Common myeloid progenitor, CD34-positive (primary cell): ENCODE measurements at regions not wholly inside any gene's neighbourhood (a gene's known extent, or its start where the extent isn't known, plus 50 kb on each side); places are given as distances from the start of the nearest gene placed in this dataset.

Experiments used
- CTCF ChIA-PET: fragments of 350-600 bp; sonication (Branson Sonifier 250); formaldehyde crosslinking; loops from one replicate; lab custom pipeline; 2021; ENCODE audit warnings: antibody characterized with exemption; lab: Charles Lee
- POLR2A ChIA-PET: fragments of 350-600 bp; sonication (Branson Sonifier 250); formaldehyde crosslinking; loops from one replicate; lab custom pipeline; 2021; ENCODE audit warnings: antibody characterized with exemption; lab: Charles Lee
- DNase-seq, 3 donors: peaks; one replicate each; pipeline versions ENCODE4 v3.0.0 to v3.0.0-alpha.2; 2013
- H3K27ac ChIP-seq, 2 experiments: 1 replicate in 1 of 2; 2 replicates in 1 of 2; pipeline ENCODE4 v1.7.0; 2013; ENCODE audit warnings: inconsistent platforms in 2 of 2, low read length in 2 of 2, mild to moderate bottlenecking in 2 of 2, low read depth in 1 of 2, moderate library complexity in 1 of 2; ENCODE audit not compliant: severe bottlenecking in 2 of 2, insufficient read depth in 1 of 2, poor library complexity in 1 of 2
- H3K27me3 ChIP-seq, 5 experiments: replicated peaks in 2 of 5; 1 replicate in 3 of 5; 2 replicates in 2 of 5; pipeline versions ENCODE4 v1.6.1 to v1.7.0; 2013; ENCODE audit warnings: low read length in 4 of 5, mild to moderate bottlenecking in 2 of 5, moderate library complexity in 2 of 5, inconsistent platforms in 1 of 5; ENCODE audit not compliant: insufficient read depth in 5 of 5, control insufficient read depth in 4 of 5
- H3K36me3 ChIP-seq, 4 experiments: 1 replicate in 2 of 4; 2 replicates in 2 of 4; pipeline versions ENCODE4 v1.6.1 to v1.7.0; 2013; ENCODE audit warnings: low read length in 3 of 4, control low read depth in 1 of 4, mild to moderate bottlenecking in 1 of 4; ENCODE audit not compliant: control insufficient read depth in 4 of 4, insufficient read depth in 4 of 4
- H3K4me1 ChIP-seq, 4 experiments: 1 replicate in 3 of 4; 2 replicates in 1 of 4; pipeline versions ENCODE4 v1.6.1 to v1.7.1; 2013; ENCODE audit warnings: low read length in 3 of 4, mild to moderate bottlenecking in 3 of 4, control low read depth in 1 of 4, inconsistent platforms in 1 of 4, moderate library complexity in 1 of 4; ENCODE audit not compliant: control insufficient read depth in 4 of 4, insufficient read depth in 4 of 4; ENCODE audit errors: control extremely low read depth in 1 of 4
- H3K4me3 ChIP-seq, 7 experiments: 1 replicate in 4 of 7; 2 replicates in 3 of 7; pipeline versions ENCODE4 v1.5.1 to v1.7.0; 2013; ENCODE audit warnings: mild to moderate bottlenecking in 7 of 7, low read length in 6 of 7, moderate library complexity in 6 of 7, inconsistent platforms in 2 of 7, low read depth in 2 of 7, control low read depth in 1 of 7; ENCODE audit not compliant: insufficient read depth in 4 of 7, control insufficient read depth in 1 of 7; ENCODE audit errors: extremely low read depth in 1 of 7
- H3K9me3 ChIP-seq, 5 experiments: 1 replicate in 4 of 5; 2 replicates in 1 of 5; pipeline versions ENCODE4 v1.6.1 to v1.7.1; 2013; ENCODE audit warnings: low read length in 4 of 5, mild to moderate bottlenecking in 2 of 5, inconsistent platforms in 1 of 5, low read depth in 1 of 5, moderate library complexity in 1 of 5; ENCODE audit not compliant: control insufficient read depth in 4 of 5, insufficient read depth in 2 of 5; ENCODE audit errors: control extremely low read depth in 1 of 5
- WGBS: methylation state at CpG from one replicate; pipeline ENCODE4 v1.1.5; 2013; ENCODE audit not compliant: insufficient coverage; 5-methylcytosine and 5-hydroxymethylcytosine counted together

DNA sequence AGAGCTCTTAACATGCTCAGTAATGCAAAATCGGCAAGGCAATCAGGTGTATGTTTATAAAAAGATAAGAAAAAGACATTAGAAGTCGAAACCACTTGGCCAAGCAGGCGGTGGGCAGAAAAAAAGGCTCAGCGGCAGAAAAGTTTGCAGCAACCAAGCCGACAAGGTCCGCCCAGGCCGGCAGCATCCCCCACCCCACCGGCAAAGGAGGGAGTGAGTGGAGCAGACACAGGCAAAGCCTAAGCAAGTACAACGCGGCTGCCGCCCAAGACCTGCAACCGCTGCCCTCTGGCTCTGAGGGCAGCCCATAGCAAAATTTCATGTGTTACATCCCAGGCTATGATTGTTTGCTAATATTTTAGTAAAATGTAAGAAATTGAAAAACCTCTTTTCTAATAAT, 125.4 kb upstream of the ZCCHC13 start:
- 62% methylated on average over 11 of the region's 12 CpGs for WGBS
- Histone ChIP-seq H3K4me3 (no peak overlapping the region), H3K27me3 (peaks cover 0 to 10% (median 0%) of the 10 kb centered on the region in 5 experiments), H3K4me1 (no peaks in the 10 kb centered on the region), H3K36me3 (no peaks in the 10 kb centered on the region), H3K27ac (no peak overlapping the region), H3K9me3 (peaks cover 0 to 7% (median 0%) of the 10 kb centered on the region in 5 experiments)
- POLR2A ChIA-PET: no interaction called here
- DNase-seq: no peak
- CTCF ChIA-PET: no interaction called here

DNA sequence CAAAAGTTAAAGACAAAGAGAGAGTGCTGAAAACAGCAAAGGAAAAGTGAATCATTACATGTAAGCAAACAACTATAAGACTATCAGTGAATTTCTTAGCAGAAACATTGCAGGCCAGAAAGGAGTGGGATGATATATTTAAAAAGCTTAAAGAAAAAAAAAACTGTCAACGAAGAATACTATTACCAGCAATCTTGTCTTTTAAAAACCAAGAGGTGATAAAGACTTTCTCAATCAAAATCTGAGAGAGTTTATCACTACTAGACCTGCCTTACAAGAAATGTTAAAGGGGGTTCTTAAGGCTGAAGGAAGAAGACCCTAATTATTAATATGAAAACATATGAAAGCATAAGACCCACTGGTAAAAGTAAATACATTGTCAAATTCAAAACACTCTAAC, 132.5 kb upstream of the ZCCHC13 start:
- Histone ChIP-seq H3K4me1 (no peaks in the 10 kb centered on the region), H3K27me3 (no peaks in the 10 kb centered on the region), H3K4me3 (no peak overlapping the region), H3K9me3 (peaks cover 4 to 24% (median 5%) of the 10 kb centered on the region in 5 experiments), H3K36me3 (peaks cover 0 to 7% (median 0%) of the 10 kb centered on the region in 4 experiments), H3K27ac (no peak overlapping the region)
- ChIA-PET CTCF (no interaction called here), POLR2A (interaction anchor here (0.7 kb wide), 1 partner anchor 9 kb away, joined by 3 read pairs; no protein-coding TSS in a partner anchor)
- DNase-seq: peak in 2 of 3 donors; percentile 9 to 22
- WGBS: no CpG with 5 or more reads among the region's 1 CpG

DNA sequence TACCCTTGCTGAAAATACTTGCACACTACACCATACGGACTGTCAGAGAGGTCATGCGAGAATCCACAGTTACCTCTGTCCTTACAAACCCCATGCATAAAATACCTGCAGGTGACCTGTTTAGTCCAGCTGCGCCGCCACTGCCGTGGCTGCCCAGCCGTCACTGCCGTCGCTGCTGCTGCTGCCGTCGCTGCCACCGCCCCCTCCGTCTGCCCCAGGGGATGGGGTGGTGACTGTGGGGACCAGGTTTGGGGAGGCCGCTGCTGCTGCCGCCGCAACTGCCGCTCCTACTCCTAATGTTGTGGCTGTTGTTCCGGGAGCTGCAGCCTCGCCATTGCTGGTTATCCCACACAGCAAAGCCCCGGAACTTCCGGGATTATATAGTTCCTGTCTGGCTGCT, 141.8 kb upstream of the ZCCHC13 start:
- ChIA-PET CTCF (no interaction called here), POLR2A (no interaction called here)
- Histone ChIP-seq H3K27me3 (no peaks in the 10 kb centered on the region), H3K4me3 (no peak overlapping the region), H3K36me3 (peaks cover 0 to 2% (median 0%) of the 10 kb centered on the region in 4 experiments), H3K4me1 (no peaks in the 10 kb centered on the region), H3K27ac (no peak overlapping the region), H3K9me3 (no peaks in the 10 kb centered on the region)
- WGBS: 94% methylated on average over 16 of the region's 20 CpGs
- DNase-seq: no peak

DNA sequence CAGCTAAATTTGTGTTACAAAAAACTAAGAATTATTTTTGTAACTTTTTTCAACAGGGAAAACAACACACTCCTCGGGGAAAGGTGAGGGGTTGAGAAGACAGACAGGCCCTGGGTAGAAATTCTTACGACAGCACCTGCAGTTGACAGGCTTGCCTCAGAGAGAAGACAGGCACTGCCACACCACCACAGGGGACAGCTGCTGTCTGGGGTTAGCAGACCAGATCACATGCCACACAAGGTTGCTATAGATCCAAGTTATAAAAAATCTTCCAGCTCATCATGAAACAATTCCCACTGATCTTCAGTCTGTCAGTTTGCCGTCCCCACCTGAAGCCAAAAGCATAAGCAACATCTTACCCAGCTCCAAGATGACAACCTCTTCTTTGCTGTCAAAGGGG, 143.2 kb upstream of the ZCCHC13 start:
- Histone ChIP-seq H3K4me3 (no peak overlapping the region), H3K36me3 (peaks cover 0 to 2% (median 0%) of the 10 kb centered on the region in 4 experiments), H3K9me3 (no peaks in the 10 kb centered on the region), H3K4me1 (no peaks in the 10 kb centered on the region), H3K27ac (no peak overlapping the region), H3K27me3 (no peaks in the 10 kb centered on the region)
- CTCF ChIA-PET: no interaction called here
- POLR2A ChIA-PET: no interaction called here
- 96% methylated on average over 2 of the region's 3 CpGs for WGBS
- no peak for DNase-seq

DNA sequence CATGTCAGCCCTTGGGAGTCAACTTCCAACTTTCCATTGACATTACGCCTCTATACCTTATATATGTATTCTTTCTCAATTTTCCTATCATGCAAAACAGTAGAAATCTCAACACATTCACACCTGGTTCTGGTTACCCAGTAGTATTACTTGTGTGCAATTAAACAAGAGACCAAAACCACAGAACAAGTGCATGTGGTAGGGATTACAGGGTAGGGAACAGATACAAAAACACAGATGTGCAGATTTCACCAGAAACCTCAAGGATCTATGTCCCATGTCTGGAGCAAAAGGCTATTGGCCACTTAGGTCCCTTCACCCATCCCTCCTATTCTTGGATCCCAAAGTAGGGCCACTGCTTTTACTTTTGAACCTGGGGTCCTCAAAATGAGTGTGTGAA, 143.6 kb upstream of the ZCCHC13 start:
- ChIA-PET CTCF (no interaction called here), POLR2A (no interaction called here)
- no peaks in the 10 kb centered on the region for H3K9me3 ChIP-seq
- H3K4me1 ChIP-seq: no peaks in the 10 kb centered on the region
- no peak for DNase-seq
- H3K36me3 ChIP-seq: peaks cover 0 to 2% (median 0%) of the 10 kb centered on the region in 4 experiments
- H3K27ac ChIP-seq: no peak overlapping the region
- H3K27me3 ChIP-seq: no peaks in the 10 kb centered on the region
- no peak overlapping the region for H3K4me3 ChIP-seq
- no CpG with 5 or more reads among the region's 1 CpG for WGBS

DNA sequence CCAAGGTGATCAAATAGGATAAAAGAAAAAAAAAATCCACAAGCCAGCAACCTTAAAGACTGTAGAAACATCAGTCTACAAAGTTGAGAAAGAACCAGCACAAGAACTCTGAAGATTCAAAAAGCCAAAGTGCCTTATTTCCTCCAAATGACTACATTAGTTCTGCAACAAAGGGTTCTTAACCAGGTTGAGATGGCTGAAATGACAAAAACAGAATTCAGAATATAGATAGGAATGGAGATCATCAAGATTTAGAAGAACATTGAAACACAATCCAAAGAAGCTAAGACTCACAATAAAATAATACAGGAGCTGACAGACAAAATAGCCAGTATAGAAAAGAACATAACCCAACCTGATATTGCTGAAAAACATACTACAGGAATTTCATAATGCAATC, 156.5 kb upstream of the ZCCHC13 start:
- Histone ChIP-seq H3K27ac (no peak overlapping the region), H3K4me3 (no peak overlapping the region), H3K36me3 (no peaks in the 10 kb centered on the region), H3K27me3 (peaks cover 0 to 5% (median 0%) of the 10 kb centered on the region in 5 experiments), H3K4me1 (no peaks in the 10 kb centered on the region), H3K9me3 (peaks cover 0 to 10% (median 4%) of the 10 kb centered on the region in 5 experiments)
- ChIA-PET CTCF (no interaction called here), POLR2A (no interaction called here)
- DNase-seq: no peak

DNA sequence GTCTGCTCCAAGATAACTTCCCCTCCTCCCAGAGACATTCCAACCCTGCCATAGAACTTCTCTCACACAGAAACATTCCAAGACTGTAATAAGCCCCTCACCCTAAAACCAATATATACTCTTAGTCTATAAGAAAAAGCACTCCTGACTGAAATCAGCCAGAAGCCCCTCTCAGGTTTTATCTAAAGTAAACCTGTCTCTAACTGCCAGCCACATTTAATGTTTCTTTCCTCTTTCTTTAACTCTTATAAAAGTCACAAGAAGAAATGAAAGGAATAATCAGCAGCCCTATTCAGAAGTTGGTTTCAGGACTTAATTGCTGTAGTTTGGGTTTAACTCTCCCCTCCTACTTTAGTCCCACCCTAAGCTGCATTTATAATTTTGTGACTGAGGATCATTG, 165.0 kb upstream of the ZCCHC13 start:
- Histone ChIP-seq H3K27me3 (peaks cover 0 to 2% (median 0%) of the 10 kb centered on the region in 5 experiments), H3K27ac (no peak overlapping the region), H3K36me3 (no peaks in the 10 kb centered on the region), H3K4me1 (no peaks in the 10 kb centered on the region), H3K4me3 (no peak overlapping the region), H3K9me3 (peaks cover 0 to 2% (median 0%) of the 10 kb centered on the region in 5 experiments)
- ChIA-PET CTCF (no interaction called here), POLR2A (no interaction called here)
- DNase-seq: no peak
